HepG2 (cell line): ENCODE measurements at regions not wholly inside any gene's neighbourhood (a gene's known extent, or its start where the extent isn't known, plus 50 kb on each side); places are given as distances from the start of the nearest gene placed in this dataset.

Source experiments
- CREB1 ChIP-seq, 2 experiments: fragments of 450-650 bp in 1 of 2; IDR thresholded peaks; 2 replicates each; pipeline ENCODE4 v1.6.1; 2016 to 2017; ENCODE audit warnings: control low read depth in 1 of 2, mild to moderate bottlenecking in 1 of 2, missing compliant biosample characterization in 1 of 2, missing genetic modification characterization in 1 of 2
- CTCF ChIP-seq: sonication (generic); formaldehyde crosslinking; IDR thresholded peaks from 2 replicates; pipeline ENCODE4 v1.5.0; 2020; ENCODE audit warnings: mild to moderate bottlenecking, missing genetic modification reagents, moderate library complexity
- EZH2 ChIP-seq: conservative IDR thresholded peaks from 2 replicates; pipeline ENCODE4 v1.6.1; 2012; ENCODE audit warnings: mild to moderate bottlenecking, low read depth, low read length, moderate library complexity
- MAF1 ChIP-seq: sonication (generic); formaldehyde crosslinking; IDR thresholded peaks from 2 replicates; pipeline ENCODE4 v1.5.0; 2020; ENCODE audit warnings: missing genetic modification reagents, borderline replicate concordance
- MEF2D ChIP-seq: sonication (generic); formaldehyde crosslinking; IDR thresholded peaks from 2 replicates; pipeline ENCODE4 v1.5.1; 2020; ENCODE audit warnings: mild to moderate bottlenecking, missing genetic modification reagents
- NR2F6 ChIP-seq, 2 experiments: IDR thresholded peaks; 2 replicates each; pipeline ENCODE4 v1.6.1; 2016; ENCODE audit warnings: antibody characterized with exemption in 1 of 2, mild to moderate bottlenecking in 1 of 2
- TAF1 ChIP-seq: sonication (generic); formaldehyde crosslinking; IDR thresholded peaks from 2 replicates; pipeline ENCODE4 v1.4.0; 2020; ENCODE audit warnings: missing genetic modification reagents
- TGIF2 ChIP-seq: IDR thresholded peaks from 2 replicates; pipeline ENCODE4 v1.6.1; 2016; ENCODE audit warnings: control low read depth, missing compliant biosample characterization
- TRIM24 ChIP-seq: sonication (generic); formaldehyde crosslinking; IDR thresholded peaks from 2 replicates; pipeline ENCODE4 v1.8.0; 2022; ENCODE audit warnings: mild to moderate bottlenecking, missing genetic modification reagents
- ZNF468 ChIP-seq: sonication (generic); formaldehyde crosslinking; IDR thresholded peaks from 2 replicates; pipeline ENCODE4 v1.8.0; 2022; ENCODE audit warnings: mild to moderate bottlenecking, moderate library complexity, missing genetic modification reagents
- ZNF878 ChIP-seq: sonication (generic); formaldehyde crosslinking; IDR thresholded peaks from 2 replicates; pipeline ENCODE4 v1.8.1; 2023; ENCODE audit warnings: mild to moderate bottlenecking, missing genetic modification reagents, moderate library complexity
- TF ChIP-seq, protein P1 (sequence below): sonication (generic); formaldehyde crosslinking; IDR thresholded peaks from one replicate; pipeline ENCODE4 v1.5.1; 2020; ENCODE audit warnings: mild to moderate bottlenecking, missing genetic modification reagents; ENCODE audit errors: not compliant biosample characterization
- TF ChIP-seq, protein P2 (sequence below): sonication (generic); formaldehyde crosslinking; IDR thresholded peaks from 2 replicates; pipeline ENCODE4 v1.8.1; 2022; ENCODE audit warnings: low read depth, mild to moderate bottlenecking, missing genetic modification reagents

DNA sequence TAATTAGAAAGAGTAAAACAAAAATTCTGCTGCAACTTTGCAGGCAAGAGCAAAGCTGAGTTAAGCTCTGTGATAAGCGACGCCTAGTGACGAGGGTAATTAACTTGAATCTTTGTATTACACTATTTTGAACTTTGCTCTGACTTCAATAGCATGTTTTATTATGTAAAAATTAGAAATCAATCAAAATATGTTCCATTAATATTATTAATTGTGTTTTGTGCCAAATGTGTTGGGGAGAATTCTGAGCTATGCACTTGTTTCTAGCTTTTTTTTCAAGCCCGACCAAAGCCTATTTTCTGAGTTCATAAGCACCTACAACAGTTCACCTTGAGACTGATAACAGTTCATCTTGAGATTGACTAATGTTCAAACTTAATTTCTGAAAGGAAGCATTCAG lies 90.1 kb upstream of the PDE3A start:
- TF ChIP-seq ZNF878, result no peak
- no peak for TF ChIP-seq CREB1 (IDR thresholded peaks at IDR 0.05)
- no peak for TF ChIP-seq CREB1 (CRISPR knock-in tag; IDR thresholded peaks at IDR 0.05)
- TF ChIP-seq, protein P1, sequence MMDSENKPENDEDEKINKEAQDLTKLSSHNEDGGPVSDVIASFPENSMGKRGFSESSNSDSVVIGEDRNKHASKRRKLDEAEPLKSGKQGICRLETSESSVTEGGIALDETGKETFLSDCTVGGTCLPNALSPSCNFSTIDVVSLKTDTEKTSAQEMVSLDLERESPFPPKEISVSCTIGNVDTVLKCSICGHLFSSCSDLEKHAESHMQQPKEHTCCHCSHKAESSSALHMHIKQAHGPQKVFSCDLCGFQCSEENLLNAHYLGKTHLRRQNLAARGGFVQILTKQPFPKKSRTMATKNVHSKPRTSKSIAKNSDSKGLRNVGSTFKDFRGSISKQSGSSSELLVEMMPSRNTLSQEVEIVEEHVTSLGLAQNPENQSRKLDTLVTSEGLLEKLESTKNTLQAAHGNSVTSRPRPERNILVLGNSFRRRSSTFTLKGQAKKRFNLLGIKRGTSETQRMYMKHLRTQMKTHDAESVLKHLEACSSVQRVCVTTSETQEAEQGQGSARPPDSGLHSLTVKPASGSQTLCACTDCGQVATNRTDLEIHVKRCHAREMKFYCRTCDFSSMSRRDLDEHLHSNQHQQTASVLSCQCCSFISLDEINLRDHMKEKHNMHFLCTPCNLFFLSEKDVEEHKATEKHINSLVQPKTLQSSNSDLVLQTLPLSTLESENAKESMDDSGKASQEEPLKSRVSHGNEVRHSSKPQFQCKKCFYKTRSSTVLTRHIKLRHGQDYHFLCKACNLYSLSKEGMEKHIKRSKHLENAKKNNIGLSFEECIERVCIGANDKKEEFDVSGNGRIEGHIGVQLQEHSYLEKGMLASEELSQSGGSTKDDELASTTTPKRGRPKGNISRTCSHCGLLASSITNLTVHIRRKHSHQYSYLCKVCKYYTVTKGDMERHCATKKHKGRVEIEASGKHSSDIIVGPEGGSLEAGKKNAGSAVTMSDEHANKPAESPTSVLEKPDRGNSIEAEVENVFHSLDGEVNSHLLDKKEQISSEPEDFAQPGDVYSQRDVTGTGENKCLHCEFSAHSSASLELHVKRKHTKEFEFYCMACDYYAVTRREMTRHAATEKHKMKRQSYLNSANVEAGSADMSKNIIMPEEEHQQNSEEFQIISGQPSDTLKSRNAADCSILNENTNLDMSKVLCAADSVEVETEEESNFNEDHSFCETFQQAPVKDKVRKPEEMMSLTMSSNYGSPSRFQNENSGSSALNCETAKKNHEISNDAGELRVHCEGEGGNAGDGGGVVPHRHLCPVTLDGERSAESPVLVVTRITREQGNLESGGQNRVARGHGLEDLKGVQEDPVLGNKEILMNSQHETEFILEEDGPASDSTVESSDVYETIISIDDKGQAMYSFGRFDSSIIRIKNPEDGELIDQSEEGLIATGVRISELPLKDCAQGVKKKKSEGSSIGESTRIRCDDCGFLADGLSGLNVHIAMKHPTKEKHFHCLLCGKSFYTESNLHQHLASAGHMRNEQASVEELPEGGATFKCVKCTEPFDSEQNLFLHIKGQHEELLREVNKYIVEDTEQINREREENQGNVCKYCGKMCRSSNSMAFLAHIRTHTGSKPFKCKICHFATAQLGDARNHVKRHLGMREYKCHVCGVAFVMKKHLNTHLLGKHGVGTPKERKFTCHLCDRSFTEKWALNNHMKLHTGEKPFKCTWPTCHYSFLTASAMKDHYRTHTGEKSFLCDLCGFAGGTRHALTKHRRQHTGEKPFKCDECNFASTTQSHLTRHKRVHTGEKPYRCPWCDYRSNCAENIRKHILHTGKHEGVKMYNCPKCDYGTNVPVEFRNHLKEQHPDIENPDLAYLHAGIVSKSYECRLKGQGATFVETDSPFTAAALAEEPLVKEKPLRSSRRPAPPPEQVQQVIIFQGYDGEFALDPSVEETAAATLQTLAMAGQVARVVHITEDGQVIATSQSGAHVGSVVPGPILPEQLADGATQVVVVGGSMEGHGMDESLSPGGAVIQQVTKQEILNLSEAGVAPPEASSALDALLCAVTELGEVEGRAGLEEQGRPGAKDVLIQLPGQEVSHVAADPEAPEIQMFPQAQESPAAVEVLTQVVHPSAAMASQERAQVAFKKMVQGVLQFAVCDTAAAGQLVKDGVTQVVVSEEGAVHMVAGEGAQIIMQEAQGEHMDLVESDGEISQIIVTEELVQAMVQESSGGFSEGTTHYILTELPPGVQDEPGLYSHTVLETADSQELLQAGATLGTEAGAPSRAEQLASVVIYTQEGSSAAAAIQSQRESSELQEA (CRISPR knock-in tag), result no peak
- TF ChIP-seq CTCF, result no peak
- no peak for TF ChIP-seq EZH2
- TF ChIP-seq ZNF468, result no peak
- TF ChIP-seq, protein P2, sequence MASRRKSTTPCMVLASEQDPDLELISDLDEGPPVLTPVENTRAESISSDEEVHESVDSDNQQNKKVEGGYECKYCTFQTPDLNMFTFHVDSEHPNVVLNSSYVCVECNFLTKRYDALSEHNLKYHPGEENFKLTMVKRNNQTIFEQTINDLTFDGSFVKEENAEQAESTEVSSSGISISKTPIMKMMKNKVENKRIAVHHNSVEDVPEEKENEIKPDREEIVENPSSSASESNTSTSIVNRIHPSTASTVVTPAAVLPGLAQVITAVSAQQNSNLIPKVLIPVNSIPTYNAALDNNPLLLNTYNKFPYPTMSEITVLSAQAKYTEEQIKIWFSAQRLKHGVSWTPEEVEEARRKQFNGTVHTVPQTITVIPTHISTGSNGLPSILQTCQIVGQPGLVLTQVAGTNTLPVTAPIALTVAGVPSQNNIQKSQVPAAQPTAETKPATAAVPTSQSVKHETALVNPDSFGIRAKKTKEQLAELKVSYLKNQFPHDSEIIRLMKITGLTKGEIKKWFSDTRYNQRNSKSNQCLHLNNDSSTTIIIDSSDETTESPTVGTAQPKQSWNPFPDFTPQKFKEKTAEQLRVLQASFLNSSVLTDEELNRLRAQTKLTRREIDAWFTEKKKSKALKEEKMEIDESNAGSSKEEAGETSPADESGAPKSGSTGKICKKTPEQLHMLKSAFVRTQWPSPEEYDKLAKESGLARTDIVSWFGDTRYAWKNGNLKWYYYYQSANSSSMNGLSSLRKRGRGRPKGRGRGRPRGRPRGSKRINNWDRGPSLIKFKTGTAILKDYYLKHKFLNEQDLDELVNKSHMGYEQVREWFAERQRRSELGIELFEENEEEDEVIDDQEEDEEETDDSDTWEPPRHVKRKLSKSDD, result no peak
- no peak for TF ChIP-seq MAF1 (CRISPR knock-in tag)
- TF ChIP-seq TRIM24, result no peak
- no peak for TF ChIP-seq TGIF2 (CRISPR knock-in tag)
- no peak for TF ChIP-seq MEF2D
- TF ChIP-seq NR2F6 (IDR thresholded peaks at IDR 0.05), result no peak
- TF ChIP-seq NR2F6 (CRISPR knock-in tag; IDR thresholded peaks at IDR 0.05), result no peak
- TF ChIP-seq TAF1 (CRISPR knock-in tag), result no peak
